Parathyroid adenoma (tissue), 2 donors: ENCODE measurements at regions not wholly inside any gene's neighbourhood (a gene's known extent, or its start where the extent isn't known, plus 50 kb on each side); places are given as distances from the start of the nearest gene placed in this dataset.

Source experiments
- H2AFZ ChIP-seq: fragments of 300-600 bp; sonication (generic); one replicate; pipeline ENCODE4 v1.7.0; 2017; ENCODE audit warnings: antibody characterized with exemption, mild to moderate bottlenecking
- H3K27ac ChIP-seq: fragments of 300-600 bp; sonication (generic); one replicate; pipeline ENCODE4 v1.7.0; 2017
- H3K27me3 ChIP-seq: fragments of 300-600 bp; sonication (generic); one replicate; pipeline ENCODE4 v1.7.0; 2017; ENCODE audit warnings: low read length; ENCODE audit not compliant: control insufficient read depth, insufficient read depth
- H3K36me3 ChIP-seq: fragments of 300-600 bp; sonication (generic); one replicate; pipeline ENCODE4 v1.7.0; 2017; ENCODE audit warnings: low read length; ENCODE audit not compliant: control insufficient read depth, insufficient read depth
- H3K4me1 ChIP-seq: fragments of 300-600 bp; sonication (generic); one replicate; pipeline ENCODE4 v1.7.0; 2017; ENCODE audit warnings: control low read depth
- H3K4me2 ChIP-seq: fragments of 300-600 bp; sonication (generic); one replicate; pipeline ENCODE4 v1.7.0; 2017; ENCODE audit warnings: low read length
- H3K4me3 ChIP-seq: fragments of 300-600 bp; sonication (generic); one replicate; pipeline ENCODE4 v1.7.0; 2017; ENCODE audit warnings: low read depth, low read length
- H3K79me2 ChIP-seq: fragments of 300-600 bp; sonication (generic); one replicate; pipeline ENCODE4 v1.7.0; 2017; ENCODE audit warnings: control low read depth
- H3K9ac ChIP-seq: fragments of 300-600 bp; sonication (generic); one replicate; pipeline ENCODE4 v1.7.0; 2017; ENCODE audit warnings: mild to moderate bottlenecking
- H3K9me3 ChIP-seq: fragments of 300-600 bp; sonication (generic); one replicate; pipeline ENCODE4 v1.7.0; 2017; ENCODE audit warnings: low read length; ENCODE audit not compliant: control insufficient read depth
- CTCF ChIP-seq: fragments of 300-600 bp; sonication (generic); IDR thresholded peaks from one replicate; pipeline ENCODE4 v1.7.0; 2017; ENCODE audit warnings: antibody characterized with exemption, mild to moderate bottlenecking
- donor health status: primary hyperparathyroidism.

DNA sequence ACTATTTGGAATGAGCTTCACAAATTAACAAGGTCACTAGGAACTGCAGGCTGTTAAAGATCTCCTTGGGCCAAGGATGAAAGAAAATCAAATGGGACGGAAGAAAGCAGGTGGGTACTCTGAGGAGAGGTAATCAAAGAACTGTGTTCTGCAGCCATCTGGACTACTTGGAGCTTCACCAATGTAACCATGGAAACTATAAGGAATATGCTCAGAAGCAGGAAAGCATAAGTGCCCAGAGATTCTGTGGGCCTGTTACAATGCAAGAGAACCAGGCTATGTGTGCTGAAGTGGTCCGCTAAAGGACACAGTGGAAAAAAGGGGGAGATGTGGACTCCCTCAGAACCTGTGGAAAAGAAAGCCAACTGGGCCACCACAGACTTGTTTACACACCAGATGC lies 238.5 kb downstream of the PTGER3 start:
- Histone ChIP-seq H3K79me2 (no peaks in the 10 kb centered on the region), H3K4me2 (no peak overlapping the region), H3K4me1 (no peaks in the 10 kb centered on the region), H3K36me3 (no peaks in the 10 kb centered on the region), H3K9ac (no peak overlapping the region), H3K27me3 (no peaks in the 10 kb centered on the region), H2AFZ (no peak overlapping the region), H3K4me3 (no peak overlapping the region), H3K9me3 (no peaks in the 10 kb centered on the region), H3K27ac (no peak overlapping the region)
- TF ChIP-seq CTCF: no peak

- Histone ChIP-seq H3K27ac (no peak overlapping the region), H3K27me3 (no peaks in the 10 kb centered on the region), H3K9ac (no peak overlapping the region), H3K4me3 (no peak overlapping the region), H2AFZ (no peak overlapping the region), H3K79me2 (no peaks in the 10 kb centered on the region), H3K4me2 (no peak overlapping the region), H3K9me3 (no peaks in the 10 kb centered on the region), H3K4me1 (no peaks in the 10 kb centered on the region), H3K36me3 (no peaks in the 10 kb centered on the region)
- no peak for TF ChIP-seq CTCF
These were observed 235.8 kb downstream of the PTGER3 start for GRCh38 chr1:70811815-70812214.

DNA sequence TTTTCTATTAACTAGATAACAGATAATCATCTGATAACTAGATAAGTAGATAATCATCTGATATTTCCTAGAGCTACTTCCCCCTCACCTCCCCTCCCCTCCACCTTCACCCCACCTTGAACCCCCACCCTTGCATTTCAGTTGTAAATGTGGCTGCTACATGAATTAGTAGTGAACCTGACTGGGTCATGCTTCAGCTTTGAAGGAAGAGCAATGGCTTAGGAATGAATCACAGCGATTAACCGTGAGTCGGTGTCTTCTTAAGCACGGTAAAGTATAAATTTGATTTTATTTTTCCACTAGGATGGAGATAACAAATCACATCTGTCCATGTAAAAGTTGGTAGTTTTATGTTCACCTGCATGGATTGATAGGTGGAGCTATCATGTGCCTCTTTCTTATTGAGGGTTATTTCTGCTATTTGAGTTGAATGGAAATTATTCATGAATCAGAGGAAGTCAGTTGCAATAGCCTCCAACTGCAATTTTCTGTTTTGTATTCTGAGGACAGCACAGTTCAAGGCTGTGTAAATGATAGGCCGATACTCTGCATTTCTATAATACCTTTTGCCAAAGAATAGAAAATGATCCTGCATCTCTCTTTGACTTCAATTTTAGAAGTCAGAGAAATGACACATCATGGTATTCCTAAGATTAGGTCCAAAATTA lies 235.0 kb downstream of the PTGER3 start:
- no peak for TF ChIP-seq CTCF
- Histone ChIP-seq H3K79me2 (no peaks in the 10 kb centered on the region), H3K9me3 (no peaks in the 10 kb centered on the region), H3K4me2 (no peak overlapping the region), H3K9ac (no peak overlapping the region), H3K4me1 (no peaks in the 10 kb centered on the region), H3K36me3 (no peaks in the 10 kb centered on the region), H2AFZ (no peak overlapping the region), H3K4me3 (no peak overlapping the region), H3K27me3 (no peaks in the 10 kb centered on the region), H3K27ac (no peak overlapping the region)

GRCh38 chr1:70818401-70818800 lies 229.2 kb downstream of the PTGER3 start:
- Histone ChIP-seq H3K4me1 (no peaks in the 10 kb centered on the region), H3K4me3 (no peak overlapping the region), H3K79me2 (no peaks in the 10 kb centered on the region), H3K4me2 (no peak overlapping the region), H3K27ac (no peak overlapping the region), H3K27me3 (no peaks in the 10 kb centered on the region), H3K36me3 (no peaks in the 10 kb centered on the region), H3K9ac (no peak overlapping the region), H2AFZ (no peak overlapping the region), H3K9me3 (no peaks in the 10 kb centered on the region)
- no peak for TF ChIP-seq CTCF

GRCh38 chr1:70819231-70819630 lies 228.4 kb downstream of the PTGER3 start:
- H3K79me2 ChIP-seq: no peaks in the 10 kb centered on the region
- H2AFZ ChIP-seq: no peak overlapping the region
- H3K27me3 ChIP-seq: no peaks in the 10 kb centered on the region
- no peaks in the 10 kb centered on the region for H3K9me3 ChIP-seq
- no peak overlapping the region for H3K4me2 ChIP-seq
- no peak overlapping the region for H3K9ac ChIP-seq
- H3K36me3 ChIP-seq: no peaks in the 10 kb centered on the region
- no peaks in the 10 kb centered on the region for H3K4me1 ChIP-seq
- no peak overlapping the region for H3K27ac ChIP-seq
- no peak overlapping the region for H3K4me3 ChIP-seq
- no peak for TF ChIP-seq CTCF
